Forelimb muscle (tissue), 1 donor: ENCODE measurements at regions not wholly inside any gene's neighbourhood (a gene's known extent, or its start where the extent isn't known, plus 50 kb on each side); places are given as distances from the start of the nearest gene placed in this dataset.
A peak's percentile ranks its signal among the peaks of the same experiment; 100 is the strongest.
"Not testable (repeated sequence)": the region's sequence is repeated elsewhere in the genome, so short reads cannot be mapped to it uniquely, and the experiment has no call there.

Experiments
- DNase-seq: peaks from one replicate; pipeline ENCODE4 v3.0.0-alpha.2; 2013; ENCODE audit warnings: low read depth

- DNase-seq: no peak
These were observed 224.1 kb upstream of the MYLIP start for GRCh38 chr6:15904651-15905376.

- no peak for DNase-seq
These were observed 227.5 kb upstream of the MYLIP start for GRCh38 chr6:15901141-15902115.

- DNase-seq: no peak
These were observed 230.2 kb upstream of the MYLIP start for GRCh38 chr6:15898693-15899092.

GRCh38 chr6:15897063-15897876 lies 231.6 kb upstream of the MYLIP start:
- DNase-seq: peak; percentile 43

- DNase-seq: no peak
These were observed 232.3 kb upstream of the DTNBP1 start for GRCh38 chr6:15894973-15895725.

GRCh38 chr6:15893556-15894253 lies 230.9 kb upstream of the DTNBP1 start:
- DNase-seq: no peak

GRCh38 chr6:15892369-15892768 lies 229.5 kb upstream of the DTNBP1 start:
- no peak for DNase-seq

GRCh38 chr6:15888798-15889772 lies 226.3 kb upstream of the DTNBP1 start:
- no peak for DNase-seq

GRCh38 chr6:15887491-15888461 lies 224.9 kb upstream of the DTNBP1 start:
- no peak for DNase-seq

- no peak for DNase-seq
These were observed 222.8 kb upstream of the DTNBP1 start for GRCh38 chr6:15885624-15886023.

GRCh38 chr6:15883593-15883992 lies 220.8 kb upstream of the DTNBP1 start:
- DNase-seq: not testable (repeated sequence)

GRCh38 chr6:15882915-15883314 lies 220.1 kb upstream of the DTNBP1 start:
- DNase-seq: no peak

GRCh38 chr6:15882345-15882744 lies 219.5 kb upstream of the DTNBP1 start:
- no peak for DNase-seq

GRCh38 chr6:15881150-15881549 lies 218.3 kb upstream of the DTNBP1 start:
- DNase-seq: no peak

- DNase-seq: no peak
These were observed 217.6 kb upstream of the DTNBP1 start for GRCh38 chr6:15880262-15880973.

- DNase-seq: peak; percentile 35
These were observed 216.8 kb upstream of the DTNBP1 start for GRCh38 chr6:15879371-15880261.
